ENCODE measurements at regions not wholly inside any gene's neighbourhood (a gene's known extent, or its start where the extent isn't known, plus 50 kb on each side); places are given as distances from the start of the nearest gene placed in this dataset.
"Not testable (repeated sequence)": the region's sequence is repeated elsewhere in the genome, so short reads cannot be mapped to it uniquely, and the experiment has no call there.

DNA sequence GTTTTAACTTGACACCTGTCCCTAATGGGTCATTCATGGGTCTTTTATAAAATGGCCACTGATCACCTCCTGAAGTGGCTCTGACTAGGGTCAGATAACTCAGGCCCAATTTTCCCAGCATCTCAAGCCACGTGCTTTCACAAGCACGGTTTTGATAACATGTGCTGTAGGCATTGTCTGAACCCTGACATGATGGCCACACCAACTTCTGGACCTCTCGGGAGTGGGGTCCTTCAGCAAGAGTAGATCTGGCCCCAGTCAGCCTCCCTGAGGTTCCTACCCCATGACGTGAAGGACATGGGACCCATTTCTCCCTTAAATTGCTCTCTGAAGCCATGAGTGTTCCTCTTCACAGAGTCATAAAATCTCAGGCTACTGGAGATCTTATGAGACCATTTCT is 60.4 kb upstream of the CCND1 start:
- no peak for ATAC-seq (replicated peaks)
- H3K36me3 Mint-ChIP-seq (ENCODE audit: low read depth): no peaks in the 10 kb centered on the region

GRCh38 chr11:69582756-69583467 is 58.0 kb upstream of the CCND1 start:
- peaks cover 5% of the 10 kb centered on the region for H3K27me3 Mint-ChIP-seq

More for the DNA sequence above, 60.4 kb upstream of the CCND1 start:
- no peaks in the 10 kb centered on the region for H3K4me1 Mint-ChIP-seq
- H3K4me3 Mint-ChIP-seq: no peak overlapping the region
- H3K27me3 Mint-ChIP-seq: peaks cover 13% of the 10 kb centered on the region
- H3K27ac Mint-ChIP-seq: no peak overlapping the region
- no peaks in the 10 kb centered on the region for H3K9me3 Mint-ChIP-seq

GRCh38 chr11:69584160-69584559 is 56.8 kb upstream of the CCND1 start:
- H3K36me3 Mint-ChIP-seq (ENCODE audit: low read depth): no peaks in the 10 kb centered on the region
- H3K27me3 Mint-ChIP-seq: peaks cover 5% of the 10 kb centered on the region
- no peaks in the 10 kb centered on the region for H3K9me3 Mint-ChIP-seq
- no peaks in the 10 kb centered on the region for H3K4me1 Mint-ChIP-seq
- H3K27ac Mint-ChIP-seq: no peak overlapping the region
- no peak for ATAC-seq (replicated peaks)
- H3K4me3 Mint-ChIP-seq: no peak overlapping the region

More at GRCh38 chr11:69582756-69583467, 58.0 kb upstream of the CCND1 start:
- ATAC-seq (replicated peaks): no peak
- no peak overlapping the region for H3K27ac Mint-ChIP-seq
- no peaks in the 10 kb centered on the region for H3K9me3 Mint-ChIP-seq
- no peaks in the 10 kb centered on the region for H3K4me1 Mint-ChIP-seq
- H3K4me3 Mint-ChIP-seq: no peak overlapping the region
- no peaks in the 10 kb centered on the region for H3K36me3 Mint-ChIP-seq (ENCODE audit: low read depth)

DNA sequence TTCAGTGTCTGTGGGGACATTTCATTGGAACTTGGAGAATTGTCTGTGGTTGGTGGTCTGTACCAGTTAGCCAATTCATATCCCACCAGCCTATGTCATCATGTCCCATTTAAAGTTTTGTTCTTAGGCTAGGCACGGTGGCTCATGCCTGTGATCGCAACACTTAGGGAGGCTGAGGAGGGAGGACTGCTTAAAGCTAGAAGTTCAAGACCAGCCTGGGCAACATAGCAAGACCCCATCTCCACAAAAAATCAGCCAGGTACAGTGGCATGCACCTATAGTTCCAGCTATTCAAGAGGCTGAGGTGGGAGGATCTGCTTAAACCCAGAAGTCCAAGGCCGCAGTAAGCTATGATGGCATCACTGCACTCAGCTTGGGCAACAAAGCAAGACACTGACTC is 55.6 kb upstream of the CCND1 start:
- no peak for ATAC-seq (replicated peaks)
- H3K9me3 Mint-ChIP-seq: no peaks in the 10 kb centered on the region
- no peaks in the 10 kb centered on the region for H3K36me3 Mint-ChIP-seq (ENCODE audit: low read depth)
- H3K27me3 Mint-ChIP-seq: peaks cover 5% of the 10 kb centered on the region
- no peak overlapping the region for H3K27ac Mint-ChIP-seq
- H3K4me3 Mint-ChIP-seq: no peak overlapping the region
- no peaks in the 10 kb centered on the region for H3K4me1 Mint-ChIP-seq

DNA sequence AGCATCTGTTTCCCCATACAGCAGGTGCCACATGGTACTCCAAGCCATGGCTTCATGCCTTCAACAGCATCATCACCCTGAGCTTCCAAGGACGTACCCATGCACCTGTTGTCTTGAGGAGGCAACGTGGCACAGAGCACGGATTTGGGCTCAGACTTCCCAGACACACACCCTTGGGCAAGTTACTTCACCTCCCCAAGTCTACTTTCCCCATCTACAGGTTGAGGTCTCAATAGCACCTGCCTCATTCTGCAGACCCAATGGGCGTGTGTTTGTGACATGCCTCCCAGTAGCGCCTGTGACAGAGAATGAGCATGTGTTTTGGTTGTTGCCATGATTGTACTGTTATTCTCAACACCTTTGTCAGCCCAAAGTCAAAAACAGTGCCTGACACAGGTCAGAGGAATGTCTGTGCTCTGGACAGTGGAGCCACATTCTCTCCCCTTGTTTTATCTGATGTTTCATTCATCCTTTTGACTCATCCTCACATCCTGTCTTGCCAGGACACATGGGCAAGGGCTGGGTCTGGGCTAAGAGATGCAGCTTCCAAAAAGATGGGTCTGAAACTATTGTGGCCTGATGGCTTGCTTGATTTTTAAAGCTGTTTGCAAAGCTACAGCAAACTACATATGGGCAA is 53.4 kb upstream of the CCND1 start:
- H3K27ac Mint-ChIP-seq: no peak overlapping the region
- ATAC-seq (replicated peaks): no peak
- peaks cover 5% of the 10 kb centered on the region for H3K27me3 Mint-ChIP-seq
- H3K4me1 Mint-ChIP-seq: no peaks in the 10 kb centered on the region
- no peaks in the 10 kb centered on the region for H3K36me3 Mint-ChIP-seq (ENCODE audit: low read depth)
- H3K9me3 Mint-ChIP-seq: no peaks in the 10 kb centered on the region
- H3K4me3 Mint-ChIP-seq: no peak overlapping the region

GRCh38 chr11:69588270-69588669 is 52.7 kb upstream of the CCND1 start:
- no peak overlapping the region for H3K27ac Mint-ChIP-seq
- H3K27me3 Mint-ChIP-seq: peaks cover 5% of the 10 kb centered on the region
- H3K4me3 Mint-ChIP-seq: no peak overlapping the region
- H3K36me3 Mint-ChIP-seq (ENCODE audit: low read depth): no peaks in the 10 kb centered on the region
- no peak for ATAC-seq (replicated peaks)
- no peaks in the 10 kb centered on the region for H3K4me1 Mint-ChIP-seq
- no peaks in the 10 kb centered on the region for H3K9me3 Mint-ChIP-seq

DNA sequence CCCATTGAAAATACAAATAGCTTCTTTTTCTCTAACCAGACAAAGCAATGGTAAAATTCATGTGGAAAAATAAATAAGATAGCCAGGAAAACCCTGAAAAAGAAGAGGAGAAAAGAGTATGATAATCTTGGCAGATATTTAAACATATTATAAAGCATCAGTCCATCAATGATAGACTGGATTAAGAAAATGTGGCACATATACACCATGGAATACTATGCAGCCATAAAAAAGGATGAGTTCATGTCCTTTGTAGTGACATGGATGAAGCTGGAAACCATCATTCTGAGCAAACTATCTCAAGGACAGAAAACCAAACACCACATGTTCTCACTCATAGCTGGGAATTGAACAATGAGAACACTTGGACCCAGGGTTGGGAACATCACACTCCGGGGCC is 50.9 kb upstream of the CCND1 start:
- not testable (repeated sequence) for H3K9me3 Mint-ChIP-seq; H3K4me3 Mint-ChIP-seq; ATAC-seq (replicated peaks); H3K27ac Mint-ChIP-seq; H3K27me3 Mint-ChIP-seq; H3K36me3 Mint-ChIP-seq (ENCODE audit: low read depth); H3K4me1 Mint-ChIP-seq
